Epithelial cell of proximal tubule (primary cell): ENCODE measurements at regions not wholly inside any gene's neighbourhood (a gene's known extent, or its start where the extent isn't known, plus 50 kb on each side); places are given as distances from the start of the nearest gene placed in this dataset.

Experiments
- DNase-seq: peaks from one replicate; pipeline ENCODE4 v3.0.0-alpha.2; 2011; ENCODE audit warnings: low read depth
- H3K4me3 ChIP-seq: 2 replicates; pipeline ENCODE4 v1.5.1; 2011; ENCODE audit warnings: low read depth, mild to moderate bottlenecking, low read length
- CTCF ChIP-seq: conservative IDR thresholded peaks from 2 replicates; pipeline ENCODE4 v1.5.1; 2012; ENCODE audit warnings: low read depth, mild to moderate bottlenecking, low read length

DNA sequence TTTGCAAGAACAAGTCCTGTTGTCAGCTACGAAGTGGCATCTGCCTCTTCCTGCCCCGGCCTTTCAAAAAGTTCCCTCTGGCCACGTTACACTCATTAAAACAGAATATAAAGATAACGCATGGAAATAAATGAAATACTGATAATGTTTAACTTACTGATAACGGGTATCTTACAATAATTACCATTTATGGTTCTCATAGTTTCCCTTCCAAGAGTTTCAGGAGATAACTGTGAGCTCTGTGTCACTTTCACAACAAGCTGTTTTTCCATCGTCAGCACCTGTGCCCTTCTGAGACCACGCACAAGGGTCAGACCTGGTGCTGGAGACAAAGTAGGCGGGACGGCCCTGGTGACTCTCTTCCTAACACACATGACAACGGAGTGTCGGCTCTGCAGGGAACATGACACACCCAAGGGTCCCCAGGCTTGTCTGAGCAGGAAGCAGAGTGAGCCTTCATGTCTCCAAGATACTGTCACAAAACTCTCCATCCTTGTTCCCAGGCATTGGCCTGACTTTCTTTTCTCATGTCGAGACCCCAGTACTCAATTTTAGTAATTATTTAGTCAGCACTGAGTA lies 86.2 kb upstream of the THBS2 start:
- H3K4me3 ChIP-seq = no peak overlapping the region
- DNase-seq = no peak
- TF ChIP-seq CTCF = no peak

GRCh38 chr6:169339025-169339424 lies 85.4 kb upstream of the THBS2 start:
- TF ChIP-seq CTCF = no peak
- no peak overlapping the region for H3K4me3 ChIP-seq
- DNase-seq = no peak

- TF ChIP-seq CTCF = no peak
- no peak overlapping the region for H3K4me3 ChIP-seq
- DNase-seq = no peak
Observed at GRCh38 chr6:169337886-169338445, 84.3 kb upstream of the THBS2 start.

- no peak for TF ChIP-seq CTCF
- DNase-seq = no peak
- H3K4me3 ChIP-seq = no peak overlapping the region
Observed at GRCh38 chr6:169335301-169335700, 81.7 kb upstream of the THBS2 start.

DNA sequence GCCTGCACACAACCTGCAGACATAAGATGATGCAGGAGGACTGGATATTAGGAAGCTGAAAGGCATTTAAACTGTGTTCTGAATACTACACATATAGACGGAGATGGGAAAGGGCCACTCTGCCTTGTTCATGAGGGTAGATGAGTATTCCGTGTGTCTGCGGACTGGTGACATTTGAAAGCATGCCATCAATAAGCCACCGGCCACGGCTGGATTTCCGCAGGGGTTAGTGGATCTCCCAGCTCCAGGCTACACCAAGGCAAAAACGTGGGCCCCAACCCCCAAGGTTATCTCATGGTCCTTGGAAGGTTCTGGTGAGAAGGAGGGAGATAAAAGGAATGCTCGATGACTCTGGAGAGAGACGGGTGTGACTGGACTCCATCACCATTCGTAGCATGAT lies 78.6 kb upstream of the THBS2 start:
- TF ChIP-seq CTCF = no peak
- DNase-seq = no peak
- no peak overlapping the region for H3K4me3 ChIP-seq

- no peak overlapping the region for H3K4me3 ChIP-seq
- TF ChIP-seq CTCF = no peak
- no peak for DNase-seq
Observed at GRCh38 chr6:169328112-169328801, 74.6 kb upstream of the THBS2 start.
